ENCODE measurements at regions not wholly inside any gene's neighbourhood (a gene's known extent, or its start where the extent isn't known, plus 50 kb on each side); places are given as distances from the start of the nearest gene placed in this dataset.

DNA sequence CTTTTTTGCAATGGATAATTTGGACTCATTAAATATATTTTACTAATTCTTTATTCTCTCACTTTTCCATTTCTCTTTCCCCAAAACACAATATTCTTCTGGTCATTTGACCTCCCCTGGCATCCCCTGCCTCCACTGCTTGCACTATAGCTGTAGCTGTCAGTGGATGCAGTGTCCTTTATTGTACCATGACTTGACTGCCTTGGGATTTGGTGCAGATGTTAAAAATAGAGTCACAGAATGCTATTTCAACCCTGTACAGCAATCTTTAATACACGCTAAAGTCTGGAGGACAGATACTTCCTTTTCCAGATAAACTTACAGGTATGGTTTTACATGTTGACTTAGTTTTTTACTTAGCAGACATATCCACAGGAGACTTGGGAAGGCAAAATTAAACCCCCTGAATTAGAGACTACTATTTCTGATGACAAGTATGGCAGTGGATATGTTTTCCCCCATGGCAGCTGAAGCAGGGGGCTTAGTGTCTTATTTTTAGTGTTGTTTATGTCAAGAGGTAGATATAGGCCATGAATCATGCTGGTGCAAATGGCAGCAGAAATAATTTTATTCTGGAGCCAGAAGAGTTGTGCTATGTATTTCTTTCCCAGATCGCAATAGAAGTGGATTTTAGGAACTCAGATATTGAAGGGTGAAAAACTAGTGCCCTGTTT lies 461.4 kb downstream of the NAF1 start:
- Mint-ChIP-seq H3K4me1 (ENCODE audit: unreplicated experiment) (peaks cover 10% of the 10 kb centered on the region), H3K36me3 (ENCODE audit: low read depth, unreplicated experiment) (peaks cover 12% of the 10 kb centered on the region), H3K27me3 (ENCODE audit: unreplicated experiment) (peaks cover 2% of the 10 kb centered on the region), H3K9me3 (ENCODE audit: unreplicated experiment) (peaks cover 6% of the 10 kb centered on the region), H3K27ac (ENCODE audit: unreplicated experiment) (no peak overlapping the region), H3K4me3 (ENCODE audit: unreplicated experiment) (no peak overlapping the region)
- DNase-seq (ENCODE audit: low spot score): no peak
- no peak for TF ChIP-seq CTCF (IDR thresholded peaks at IDR 0.05; ENCODE audit: unreplicated experiment)

GRCh38 chr4:162700815-162701361 lies 465.8 kb downstream of the NAF1 start:
- Mint-ChIP-seq H3K4me1 (ENCODE audit: unreplicated experiment) (peaks cover 12% of the 10 kb centered on the region), H3K27me3 (ENCODE audit: unreplicated experiment) (no peaks in the 10 kb centered on the region), H3K36me3 (ENCODE audit: low read depth, unreplicated experiment) (no peaks in the 10 kb centered on the region), H3K27ac (ENCODE audit: unreplicated experiment) (peak overlapping the region; percentile 4), H3K4me3 (ENCODE audit: unreplicated experiment) (no peak overlapping the region), H3K9me3 (ENCODE audit: unreplicated experiment) (no peaks in the 10 kb centered on the region)
- no peak for DNase-seq (ENCODE audit: low spot score)
- TF ChIP-seq CTCF (IDR thresholded peaks at IDR 0.05; ENCODE audit: unreplicated experiment): no peak

- Mint-ChIP-seq H3K4me1 (ENCODE audit: unreplicated experiment) (peaks cover 12% of the 10 kb centered on the region), H3K27ac (ENCODE audit: unreplicated experiment) (peak overlapping the region; percentile 4), H3K36me3 (ENCODE audit: low read depth, unreplicated experiment) (no peaks in the 10 kb centered on the region), H3K27me3 (ENCODE audit: unreplicated experiment) (no peaks in the 10 kb centered on the region), H3K9me3 (ENCODE audit: unreplicated experiment) (no peaks in the 10 kb centered on the region), H3K4me3 (ENCODE audit: unreplicated experiment) (no peak overlapping the region)
- DNase-seq (ENCODE audit: low spot score): no peak
- TF ChIP-seq CTCF (IDR thresholded peaks at IDR 0.05; ENCODE audit: unreplicated experiment): no peak
These were observed 466.3 kb downstream of the NAF1 start for GRCh38 chr4:162700358-162700757.

DNA sequence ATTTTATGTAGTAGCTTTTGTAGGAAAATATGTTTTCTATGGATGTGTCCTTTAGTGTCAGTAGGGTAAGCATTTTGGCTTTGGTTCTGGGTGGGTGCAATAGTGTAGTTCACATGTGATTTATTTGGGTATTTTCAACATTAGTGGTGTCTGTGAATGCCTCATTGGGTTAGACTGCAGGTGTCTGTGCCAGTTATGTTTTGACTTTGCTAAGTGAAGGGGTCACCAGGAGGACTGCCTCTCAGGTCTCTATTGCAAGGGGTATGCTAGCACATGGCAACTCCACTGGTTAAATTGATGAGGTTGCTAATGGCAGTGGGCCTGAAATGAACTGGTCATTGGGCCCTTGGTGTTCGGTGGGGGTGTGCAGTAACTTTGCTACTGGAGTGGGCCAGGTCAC lies 467.1 kb downstream of the NAF1 start:
- Mint-ChIP-seq H3K36me3 (ENCODE audit: low read depth, unreplicated experiment) (no peaks in the 10 kb centered on the region), H3K9me3 (ENCODE audit: unreplicated experiment) (no peaks in the 10 kb centered on the region), H3K4me1 (ENCODE audit: unreplicated experiment) (peaks cover 12% of the 10 kb centered on the region), H3K27ac (ENCODE audit: unreplicated experiment) (peak overlapping the region; percentile 38), H3K27me3 (ENCODE audit: unreplicated experiment) (no peaks in the 10 kb centered on the region), H3K4me3 (ENCODE audit: unreplicated experiment) (no peak overlapping the region)
- no peak for TF ChIP-seq CTCF (IDR thresholded peaks at IDR 0.05; ENCODE audit: unreplicated experiment)
- DNase-seq (ENCODE audit: low spot score): no peak

GRCh38 chr4:162685410-162685809 lies 481.3 kb downstream of the NAF1 start:
- TF ChIP-seq CTCF (IDR thresholded peaks at IDR 0.05; ENCODE audit: unreplicated experiment): no peak
- Mint-ChIP-seq H3K9me3 (ENCODE audit: unreplicated experiment) (no peaks in the 10 kb centered on the region), H3K4me1 (ENCODE audit: unreplicated experiment) (no peaks in the 10 kb centered on the region), H3K36me3 (ENCODE audit: low read depth, unreplicated experiment) (no peaks in the 10 kb centered on the region), H3K27me3 (ENCODE audit: unreplicated experiment) (no peaks in the 10 kb centered on the region), H3K27ac (ENCODE audit: unreplicated experiment) (no peak overlapping the region), H3K4me3 (ENCODE audit: unreplicated experiment) (no peak overlapping the region)
- DNase-seq (ENCODE audit: low spot score): no peak

Measured in endothelial cell (in vitro differentiated cells).